ENCODE measurements at regions not wholly inside any gene's neighbourhood (a gene's known extent, or its start where the extent isn't known, plus 50 kb on each side); places are given as distances from the start of the nearest gene placed in this dataset.

GRCh38 chr3:177449360-177450006, 252.2 kb upstream of the TBL1XR1 start (continued):
- TF ChIP-seq MIER3 (CRISPR knock-in tag; IDR thresholded peaks at IDR 0.05; ENCODE audit: borderline replicate concordance), result peak; percentile 62; the same call in 1 of the 2 replicates
- 0 out of 2 replicates have a peak, but pooled peaks have one; percentile 31 for TF ChIP-seq ZNF264 (CRISPR knock-in tag; IDR thresholded peaks at IDR 0.05)
- no peak for TF ChIP-seq MAZ (IDR thresholded peaks at IDR 0.05; ENCODE audit: borderline replicate concordance, low read depth, low read length)
- TF ChIP-seq MAZ (CRISPR knock-in tag; IDR thresholded peaks at IDR 0.05; ENCODE audit: low read depth), result no peak
- no peak for TF ChIP-seq KDM1A (CRISPR knock-in tag; IDR thresholded peaks at IDR 0.05)
- no peak; the same call in 1 of the 2 replicates for TF ChIP-seq STAG1 (CRISPR knock-in tag; IDR thresholded peaks at IDR 0.05)
- TF ChIP-seq AKAP8 (CRISPR knock-in tag; IDR thresholded peaks at IDR 0.05), result no peak
- peak; percentile 49; the same call in 1 of the 2 replicates for TF ChIP-seq REPIN1 (CRISPR knock-in tag; IDR thresholded peaks at IDR 0.05; ENCODE audit: borderline replicate concordance, low read depth)
- no peak for TF ChIP-seq SOX6 (IDR thresholded peaks at IDR 0.05)
- peak; percentile 74 for TF ChIP-seq SOX6 (CRISPR knock-in tag; IDR thresholded peaks at IDR 0.05)
- no peak for TF ChIP-seq CEBPZ (IDR thresholded peaks at IDR 0.05; ENCODE audit: low read length)
- no peak for TF ChIP-seq HDAC1 (CRISPR knock-in tag; IDR thresholded peaks at IDR 0.05)
- TF ChIP-seq TFE3 (CRISPR knock-in tag; IDR thresholded peaks at IDR 0.05), result 0 out of 2 replicates have a peak, but pooled peaks have one; percentile 53
- peak; percentile 49; the same call in 1 of the 2 replicates for TF ChIP-seq NR2C2 (CRISPR knock-in tag; IDR thresholded peaks at IDR 0.05; ENCODE audit: borderline replicate concordance)
- no peak for TF ChIP-seq ZNF569 (CRISPR knock-in tag; IDR thresholded peaks at IDR 0.05; ENCODE audit: borderline replicate concordance)
- TF ChIP-seq ZNF644 (CRISPR knock-in tag; IDR thresholded peaks at IDR 0.05; ENCODE audit: low read depth), result peak; percentile 55; the same call in 1 of the 2 replicates
- TF ChIP-seq LCORL (IDR thresholded peaks at IDR 0.05), result no peak
- TF ChIP-seq LCORL (CRISPR knock-in tag; IDR thresholded peaks at IDR 0.05), result peak; percentile 63; the same call in 1 of the 2 replicates
- no peak for TF ChIP-seq NR2F2 (IDR thresholded peaks at IDR 0.05; ENCODE audit: borderline replicate concordance, low read depth)
- TF ChIP-seq MYPOP (CRISPR knock-in tag; IDR thresholded peaks at IDR 0.05), result no peak
- peak; percentile 69; the same call in 1 of the 2 replicates for TF ChIP-seq ZNF292 (CRISPR knock-in tag; IDR thresholded peaks at IDR 0.05; ENCODE audit: borderline replicate concordance, low read depth)
- TF ChIP-seq SAP130 (CRISPR knock-in tag; IDR thresholded peaks at IDR 0.05; ENCODE audit: low read depth), result peak; percentile 30; the same call in 1 of the 2 replicates
- TF ChIP-seq CEBPG (CRISPR knock-in tag; IDR thresholded peaks at IDR 0.05), result peak; percentile 94
- peak; percentile 66; the same call in 1 of the 2 replicates for TF ChIP-seq FOSL2 (CRISPR knock-in tag; IDR thresholded peaks at IDR 0.05)
- no peak for TF ChIP-seq BRCA1 (CRISPR knock-in tag; IDR thresholded peaks at IDR 0.05)
- peak; percentile 66 for TF ChIP-seq ZMYM4 (CRISPR knock-in tag; IDR thresholded peaks at IDR 0.05)
